Keratinocyte (primary cell): ENCODE measurements at regions not wholly inside any gene's neighbourhood (a gene's known extent, or its start where the extent isn't known, plus 50 kb on each side); places are given as distances from the start of the nearest gene placed in this dataset.

Experiments used
- DNase-seq: peaks from one replicate; pipeline ENCODE4 v3.0.0-alpha.2; 2011; ENCODE audit warnings: low read depth, missing footprints, low spot score
- FAIRE-seq: peaks from 2 replicates; lab custom pipeline; 2011; peaks lifted over from hg19 to GRCh38; lab: Jason Lieb, UNC
- H2AFZ ChIP-seq: 2 replicates; pipeline ENCODE4 v1.6.0; 2012; ENCODE audit warnings: low read length, control low read depth, inconsistent platforms; ENCODE audit not compliant: control insufficient read depth
- H3K27ac ChIP-seq: 2 replicates; pipeline ENCODE4 v1.5.1; 2011; ENCODE audit warnings: low read length; ENCODE audit not compliant: control insufficient read depth, insufficient read depth
- H3K27me3 ChIP-seq: 3 replicates; pipeline ENCODE4 v1.6.0; 2011; ENCODE audit warnings: low read length; ENCODE audit not compliant: control insufficient read depth, insufficient read depth; ENCODE audit errors: extremely low read depth
- H3K36me3 ChIP-seq, 2 experiments: 2 replicates in 1 of 2; 3 replicates in 1 of 2; pipeline ENCODE4 v1.5.1; 2011; ENCODE audit warnings: low read length in 2 of 2, mild to moderate bottlenecking in 1 of 2; ENCODE audit not compliant: control insufficient read depth in 2 of 2, insufficient read depth in 2 of 2; ENCODE audit errors: extremely low read depth in 1 of 2
- H3K4me1 ChIP-seq: 3 replicates; pipeline ENCODE4 v1.5.1; 2011; ENCODE audit warnings: low read length; ENCODE audit not compliant: control insufficient read depth, insufficient read depth; ENCODE audit errors: extremely low read depth
- H3K4me2 ChIP-seq: 3 replicates; pipeline ENCODE4 v1.6.0; 2011; ENCODE audit warnings: low read depth, low read length; ENCODE audit not compliant: control insufficient read depth, insufficient read depth; ENCODE audit errors: extremely low read depth
- H3K4me3 ChIP-seq, 3 experiments: fragments of 200-600 bp in 1 of 3; sonication (generic) in 1 of 3; 2 replicates in 2 of 3; 3 replicates in 1 of 3; pipeline ENCODE4 v1.5.1; 2011 to 2016; ENCODE audit warnings: low read length in 3 of 3, mild to moderate bottlenecking in 3 of 3, control low read depth in 2 of 3, inconsistent platforms in 1 of 3, low read depth in 1 of 3, mixed read lengths in 1 of 3, mixed run types in 1 of 3, moderate library complexity in 1 of 3; ENCODE audit not compliant: control insufficient read depth in 2 of 3, insufficient read depth in 2 of 3; ENCODE audit errors: extremely low read depth in 1 of 3
- H3K79me2 ChIP-seq: 2 replicates; pipeline ENCODE4 v1.6.0; 2012; ENCODE audit warnings: low read length; ENCODE audit not compliant: control insufficient read depth, insufficient read depth
- H3K9ac ChIP-seq: 3 replicates; pipeline ENCODE4 v1.6.0; 2011; ENCODE audit warnings: low read length; ENCODE audit not compliant: control insufficient read depth, insufficient read depth; ENCODE audit errors: extremely low read depth
- H3K9me1 ChIP-seq: 3 replicates; pipeline ENCODE4 v1.6.0; 2011; ENCODE audit warnings: low read length; ENCODE audit not compliant: control insufficient read depth, insufficient read depth; ENCODE audit errors: extremely low read depth
- H3K9me3 ChIP-seq: 2 replicates; pipeline ENCODE4 v1.5.1; 2012; ENCODE audit warnings: low read depth, low read length; ENCODE audit not compliant: control insufficient read depth
- H4K20me1 ChIP-seq: 3 replicates; pipeline ENCODE4 v1.6.0; 2011; ENCODE audit warnings: low read length; ENCODE audit not compliant: control insufficient read depth, insufficient read depth; ENCODE audit errors: extremely low read depth
- EZH2 ChIP-seq: IDR thresholded peaks from one replicate; pipeline ENCODE4 v1.6.1; 2012; ENCODE audit warnings: inconsistent platforms, mild to moderate bottlenecking, low read length, moderate library complexity
- dilution Hi-C: fragments of 300-500 bp; cut with MboI; formaldehyde crosslinking; loops from one replicate; pipeline ENCODE4 v1.7.0; 2020; ENCODE audit warnings: low sequenced_read_pairs; ENCODE audit not compliant: extremely low pct_ligation_motif_present
- TF ChIP-seq, protein P1 (sequence below), 3 experiments: IDR thresholded peaks in 1 of 3; conservative IDR thresholded peaks in 1 of 3; optimal IDR thresholded peaks in 1 of 3; 2 replicates in 2 of 3; 3 replicates in 1 of 3; pipeline versions ENCODE3 to v1.5.1; 2011; ENCODE audit warnings: low read length in 3 of 3, mild to moderate bottlenecking in 3 of 3, moderate library complexity in 2 of 3, control low read depth in 1 of 3, inconsistent platforms in 1 of 3; ENCODE audit not compliant: insufficient read depth in 2 of 3; ENCODE audit errors: extremely low read depth in 1 of 3

DNA sequence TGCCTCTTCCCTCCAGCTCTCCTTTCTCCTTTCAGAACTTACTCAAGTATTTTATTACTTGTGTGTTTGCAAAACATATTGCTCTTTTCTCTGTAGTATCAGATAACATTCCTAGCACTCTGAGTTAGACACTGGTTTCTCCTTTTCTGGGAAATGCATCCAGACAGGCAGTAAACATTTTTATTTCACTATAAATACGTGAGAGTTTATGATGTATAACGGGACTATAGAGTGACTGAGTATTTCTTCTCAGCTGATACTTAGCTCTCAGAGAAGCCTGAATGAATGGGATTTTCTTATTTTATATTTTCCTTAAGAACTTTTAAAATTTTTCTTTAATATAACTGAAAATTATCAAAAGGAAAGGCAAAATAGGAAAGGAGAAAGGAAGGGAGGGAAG lies 211.2 kb upstream of the EDNRB start:
- H2AFZ ChIP-seq = no peak overlapping the region
- H3K9me3 ChIP-seq = no peaks in the 10 kb centered on the region
- H3K9me1 ChIP-seq = no peaks in the 10 kb centered on the region
- no peaks in the 10 kb centered on the region for H3K79me2 ChIP-seq
- no peak overlapping the region for H3K9ac ChIP-seq
- no peaks in the 10 kb centered on the region for H3K4me1 ChIP-seq
- no peaks in the 10 kb centered on the region for H3K36me3 ChIP-seq
- no peaks in the 10 kb centered on the region for H3K27me3 ChIP-seq
- dilution Hi-C loops = no loop called here
- DNase-seq (no peak), FAIRE-seq (no peak)
- no peak overlapping the region for H3K27ac ChIP-seq
- H3K4me2 ChIP-seq = no peak overlapping the region
- TF ChIP-seq, protein P1, sequence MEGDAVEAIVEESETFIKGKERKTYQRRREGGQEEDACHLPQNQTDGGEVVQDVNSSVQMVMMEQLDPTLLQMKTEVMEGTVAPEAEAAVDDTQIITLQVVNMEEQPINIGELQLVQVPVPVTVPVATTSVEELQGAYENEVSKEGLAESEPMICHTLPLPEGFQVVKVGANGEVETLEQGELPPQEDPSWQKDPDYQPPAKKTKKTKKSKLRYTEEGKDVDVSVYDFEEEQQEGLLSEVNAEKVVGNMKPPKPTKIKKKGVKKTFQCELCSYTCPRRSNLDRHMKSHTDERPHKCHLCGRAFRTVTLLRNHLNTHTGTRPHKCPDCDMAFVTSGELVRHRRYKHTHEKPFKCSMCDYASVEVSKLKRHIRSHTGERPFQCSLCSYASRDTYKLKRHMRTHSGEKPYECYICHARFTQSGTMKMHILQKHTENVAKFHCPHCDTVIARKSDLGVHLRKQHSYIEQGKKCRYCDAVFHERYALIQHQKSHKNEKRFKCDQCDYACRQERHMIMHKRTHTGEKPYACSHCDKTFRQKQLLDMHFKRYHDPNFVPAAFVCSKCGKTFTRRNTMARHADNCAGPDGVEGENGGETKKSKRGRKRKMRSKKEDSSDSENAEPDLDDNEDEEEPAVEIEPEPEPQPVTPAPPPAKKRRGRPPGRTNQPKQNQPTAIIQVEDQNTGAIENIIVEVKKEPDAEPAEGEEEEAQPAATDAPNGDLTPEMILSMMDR (optimal IDR thresholded peaks at IDR 0.05 in 1 of 3, IDR thresholded peaks at IDR 0.05 in 1 of 3, conservative IDR thresholded peaks at IDR 0.05 in 1 of 3; ENCODE audit: extremely low read depth in 1 of 3, insufficient read depth in 2 of 3, low read length in 3 of 3) = no peak
- no peak for TF ChIP-seq EZH2
- no peaks in the 10 kb centered on the region for H4K20me1 ChIP-seq
- H3K4me3 ChIP-seq = no peak overlapping the region

GRCh38 chr13:78129359-78129758 lies 210.7 kb upstream of the EDNRB start:
- DNase-seq (no peak), FAIRE-seq (no peak)
- Histone ChIP-seq H3K36me3 (no peaks in the 10 kb centered on the region), H2AFZ (no peak overlapping the region), H3K79me2 (no peaks in the 10 kb centered on the region), H4K20me1 (no peaks in the 10 kb centered on the region), H3K4me2 (no peak overlapping the region), H3K9me3 (no peaks in the 10 kb centered on the region), H3K4me1 (no peaks in the 10 kb centered on the region), H3K9ac (no peak overlapping the region), H3K4me3 (no peak overlapping the region), H3K27ac (no peak overlapping the region), H3K9me1 (no peaks in the 10 kb centered on the region), H3K27me3 (no peaks in the 10 kb centered on the region)
- TF ChIP-seq, protein P1 (optimal IDR thresholded peaks at IDR 0.05 in 1 of 3, IDR thresholded peaks at IDR 0.05 in 1 of 3, conservative IDR thresholded peaks at IDR 0.05 in 1 of 3; ENCODE audit: extremely low read depth in 1 of 3, insufficient read depth in 2 of 3, low read length in 3 of 3) = no peak
- no peak for TF ChIP-seq EZH2
- dilution Hi-C loops = no loop called here
